HUES64 (cell line): ENCODE measurements at regions not wholly inside any gene's neighbourhood (a gene's known extent, or its start where the extent isn't known, plus 50 kb on each side); places are given as distances from the start of the nearest gene placed in this dataset.

Experiments used
- H3K27ac ChIP-seq: 2 replicates; pipeline ENCODE4 v1.7.0; 2013; ENCODE audit warnings: low read depth, low read length, inconsistent platforms
- H3K27me3 ChIP-seq: 2 replicates; pipeline ENCODE4 v1.6.1; 2013; ENCODE audit warnings: mild to moderate bottlenecking, low read length; ENCODE audit not compliant: insufficient read depth
- H3K36me3 ChIP-seq: 2 replicates; pipeline ENCODE4 v1.6.1; 2013; ENCODE audit warnings: mild to moderate bottlenecking, low read length; ENCODE audit not compliant: insufficient read depth
- H3K4me1 ChIP-seq: 2 replicates; pipeline ENCODE4 v1.6.1; 2013; ENCODE audit warnings: mild to moderate bottlenecking, low read length, moderate library complexity; ENCODE audit not compliant: insufficient read depth
- H3K4me3 ChIP-seq: 2 replicates; pipeline ENCODE4 v1.5.1; 2013; ENCODE audit warnings: mild to moderate bottlenecking, low read length, moderate library complexity
- H3K9ac ChIP-seq: 2 replicates; pipeline ENCODE4 v1.6.1; 2013; ENCODE audit warnings: mild to moderate bottlenecking, low read depth, low read length
- H3K9me3 ChIP-seq: 2 replicates; pipeline ENCODE4 v1.6.1; 2013; ENCODE audit warnings: low read depth, low read length; ENCODE audit not compliant: insufficient read depth
- WGBS: fragments of 150-250, 120-280 bp; methylation state at CpG from one replicate; pipeline ENCODE4 v1.1.7; 2013; ENCODE audit warnings: missing lambda C conversion rate; 5-methylcytosine and 5-hydroxymethylcytosine counted together

- Histone ChIP-seq H3K27me3 (no peaks in the 10 kb centered on the region), H3K4me3 (no peak overlapping the region), H3K9me3 (no peaks in the 10 kb centered on the region; the same call in 1 of the 2 replicates), H3K36me3 (no peaks in the 10 kb centered on the region), H3K27ac (no peak overlapping the region), H3K9ac (no peak overlapping the region), H3K4me1 (no peaks in the 10 kb centered on the region)
- 93% methylated on average over 3 of the region's 3 CpGs for WGBS
Measured at GRCh38 chr12:28620281-28620680, 430.0 kb downstream of the CCDC91 start.

DNA sequence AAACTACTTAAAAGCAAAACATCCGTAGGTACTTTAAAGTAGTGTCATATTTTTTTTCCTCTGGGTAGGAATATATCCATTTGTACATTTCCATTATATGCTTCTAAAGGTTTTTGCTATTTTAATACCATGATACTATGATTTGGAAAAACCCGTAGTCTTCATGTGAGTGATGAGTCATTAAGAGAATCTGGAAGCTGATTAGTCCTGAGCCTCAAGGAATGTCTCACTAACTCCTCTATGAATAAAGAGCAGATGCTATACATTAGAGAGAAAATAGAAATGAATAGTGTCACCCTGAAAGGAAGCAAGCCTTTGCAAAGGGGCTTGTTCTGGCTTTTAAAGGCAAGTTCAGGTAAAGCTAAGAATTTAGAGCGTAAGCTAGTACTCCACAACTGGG is 432.1 kb downstream of the CCDC91 start:
- Histone ChIP-seq H3K27me3 (no peaks in the 10 kb centered on the region), H3K4me1 (no peaks in the 10 kb centered on the region), H3K36me3 (no peaks in the 10 kb centered on the region), H3K4me3 (no peak overlapping the region), H3K9me3 (no peaks in the 10 kb centered on the region), H3K27ac (no peak overlapping the region), H3K9ac (no peak overlapping the region)
- 98% methylated on average over 1 of the region's 3 CpGs for WGBS

GRCh38 chr12:28626504-28626903 is 436.2 kb downstream of the CCDC91 start:
- Histone ChIP-seq H3K4me1 (no peaks in the 10 kb centered on the region), H3K9ac (no peak overlapping the region), H3K27ac (no peak overlapping the region), H3K4me3 (no peak overlapping the region), H3K36me3 (no peaks in the 10 kb centered on the region), H3K27me3 (no peaks in the 10 kb centered on the region), H3K9me3 (no peaks in the 10 kb centered on the region)
- WGBS: 96% methylated on average over 3 of the region's 3 CpGs

- 93% methylated on average over 7 of the region's 7 CpGs for WGBS
- Histone ChIP-seq H3K27ac (no peak overlapping the region), H3K4me3 (no peak overlapping the region), H3K9ac (no peak overlapping the region), H3K36me3 (no peaks in the 10 kb centered on the region), H3K27me3 (no peaks in the 10 kb centered on the region), H3K9me3 (no peaks in the 10 kb centered on the region), H3K4me1 (no peaks in the 10 kb centered on the region)
Measured at GRCh38 chr12:28629691-28630090, 439.4 kb downstream of the CCDC91 start.

DNA sequence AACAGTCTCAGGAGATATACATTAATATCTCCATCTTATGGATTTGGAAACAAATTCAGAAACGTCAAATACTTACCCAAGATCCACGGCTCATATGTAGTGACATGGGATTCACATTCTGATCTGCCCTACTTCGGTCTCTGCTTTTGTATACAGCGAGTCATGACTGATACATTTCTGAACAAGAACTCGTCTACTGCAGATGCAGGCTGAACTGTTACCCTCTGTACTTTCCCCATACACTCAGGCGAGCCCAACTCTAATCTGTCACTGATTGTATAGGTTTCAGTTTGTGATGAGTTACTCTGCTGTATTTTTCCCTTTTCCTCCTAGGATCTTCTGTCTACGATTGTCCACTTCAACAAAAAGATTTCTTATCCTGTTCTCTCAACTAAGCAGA is 441.6 kb downstream of the CCDC91 start:
- WGBS: 95% methylated on average over 7 of the region's 7 CpGs
- Histone ChIP-seq H3K4me1 (no peaks in the 10 kb centered on the region), H3K4me3 (no peak overlapping the region), H3K36me3 (no peaks in the 10 kb centered on the region), H3K27me3 (no peaks in the 10 kb centered on the region), H3K9me3 (no peaks in the 10 kb centered on the region), H3K9ac (no peak overlapping the region), H3K27ac (no peak overlapping the region)

GRCh38 chr12:28640519-28640918 is 450.3 kb downstream of the CCDC91 start:
- no peaks in the 10 kb centered on the region for H3K27me3 ChIP-seq
- no peaks in the 10 kb centered on the region for H3K9me3 ChIP-seq
- WGBS: 84% methylated on average over 1 of the region's 1 CpG
- H3K9ac ChIP-seq: no peak overlapping the region
- H3K4me3 ChIP-seq: no peak overlapping the region
- no peaks in the 10 kb centered on the region for H3K36me3 ChIP-seq
- no peaks in the 10 kb centered on the region for H3K4me1 ChIP-seq
- H3K27ac ChIP-seq: no peak overlapping the region

GRCh38 chr12:28645436-28645835 is 455.2 kb downstream of the CCDC91 start:
- 92% methylated on average over 8 of the region's 8 CpGs for WGBS
- Histone ChIP-seq H3K4me1 (peaks cover 13% of the 10 kb centered on the region), H3K4me3 (no peak overlapping the region), H3K27me3 (no peaks in the 10 kb centered on the region), H3K9me3 (no peaks in the 10 kb centered on the region), H3K36me3 (no peaks in the 10 kb centered on the region), H3K27ac (no peak overlapping the region), H3K9ac (no peak overlapping the region)

- Histone ChIP-seq H3K4me1 (peaks cover 13% of the 10 kb centered on the region), H3K4me3 (no peak overlapping the region), H3K27ac (no peak overlapping the region), H3K36me3 (no peaks in the 10 kb centered on the region), H3K27me3 (no peaks in the 10 kb centered on the region), H3K9ac (no peak overlapping the region), H3K9me3 (no peaks in the 10 kb centered on the region)
- WGBS: 96% methylated on average over 13 of the region's 13 CpGs
Measured at GRCh38 chr12:28645891-28646290, 455.6 kb downstream of the CCDC91 start.

GRCh38 chr12:28650906-28651305 is 460.6 kb downstream of the CCDC91 start:
- WGBS: 92% methylated on average over 1 of the region's 1 CpG
- Histone ChIP-seq H3K27me3 (no peaks in the 10 kb centered on the region), H3K9ac (no peak overlapping the region), H3K36me3 (no peaks in the 10 kb centered on the region), H3K4me1 (peaks cover 13% of the 10 kb centered on the region), H3K4me3 (no peak overlapping the region), H3K9me3 (no peaks in the 10 kb centered on the region), H3K27ac (no peak overlapping the region)

DNA sequence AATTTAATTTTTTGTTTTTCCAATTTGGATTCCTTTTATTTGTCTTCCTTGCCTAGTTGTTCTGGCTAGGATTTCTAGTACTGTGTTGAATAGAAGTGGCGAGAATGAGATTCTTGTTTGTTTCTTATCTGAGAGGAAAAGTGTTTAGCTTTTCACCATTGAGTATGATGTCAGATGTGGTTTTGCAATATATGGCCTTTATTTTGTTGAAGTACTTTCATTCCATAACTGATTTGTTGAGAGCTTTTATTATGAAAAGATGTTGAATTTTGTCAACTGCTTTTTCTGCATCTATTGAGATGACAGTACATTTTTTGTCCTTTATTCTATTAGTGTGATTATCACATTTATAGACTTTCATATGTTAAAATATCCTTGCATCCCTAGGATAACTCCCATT is 462.0 kb downstream of the CCDC91 start:
- Histone ChIP-seq H3K27me3 (no peaks in the 10 kb centered on the region), H3K27ac (no peak overlapping the region), H3K9ac (no peak overlapping the region), H3K4me1 (peaks cover 13% of the 10 kb centered on the region), H3K9me3 (no peaks in the 10 kb centered on the region), H3K36me3 (no peaks in the 10 kb centered on the region), H3K4me3 (no peak overlapping the region)
- WGBS: 95% methylated on average over 1 of the region's 1 CpG

DNA sequence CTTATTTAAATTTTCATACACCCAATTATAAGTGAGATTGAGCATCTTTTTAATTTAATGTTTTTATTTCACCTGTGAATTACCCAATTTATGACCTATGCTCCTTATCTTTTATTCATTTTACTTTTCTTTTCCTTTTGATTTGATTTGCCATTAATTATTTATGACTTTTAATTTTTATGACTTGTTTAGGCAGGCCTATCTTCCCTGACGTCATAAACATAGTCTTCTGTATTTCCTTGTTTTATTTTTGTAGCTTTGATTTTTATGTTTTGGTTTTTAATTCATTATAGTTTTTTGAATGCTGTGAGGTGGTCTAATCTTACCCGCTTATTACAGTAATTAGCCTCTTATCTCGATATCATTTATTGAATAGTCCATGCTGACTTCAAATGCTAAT is 467.1 kb upstream of the FAR2 start:
- H3K9me3 ChIP-seq: no peaks in the 10 kb centered on the region
- no peak overlapping the region for H3K27ac ChIP-seq
- H3K4me1 ChIP-seq: peaks cover 17% of the 10 kb centered on the region
- no peak overlapping the region for H3K9ac ChIP-seq
- no peaks in the 10 kb centered on the region for H3K27me3 ChIP-seq
- no peaks in the 10 kb centered on the region for H3K36me3 ChIP-seq
- WGBS: no CpG with 5 or more reads among the region's 3 CpGs
- no peak overlapping the region for H3K4me3 ChIP-seq

GRCh38 chr12:28683366-28683765 is 465.7 kb upstream of the FAR2 start:
- Histone ChIP-seq H3K4me3 (no peak overlapping the region), H3K27me3 (no peaks in the 10 kb centered on the region)
- 96% methylated on average over 4 of the region's 4 CpGs for WGBS

More at GRCh38 chr12:28683366-28683765, 465.7 kb upstream of the FAR2 start:
- no peak overlapping the region for H3K9ac ChIP-seq
- no peaks in the 10 kb centered on the region for H3K9me3 ChIP-seq
- H3K27ac ChIP-seq: no peak overlapping the region
- no peaks in the 10 kb centered on the region for H3K36me3 ChIP-seq
- H3K4me1 ChIP-seq: peaks cover 9% of the 10 kb centered on the region
